ENCODE measurements at regions not wholly inside any gene's neighbourhood (a gene's known extent, or its start where the extent isn't known, plus 50 kb on each side); places are given as distances from the start of the nearest gene placed in this dataset.
"Not testable (repeated sequence)": the region's sequence is repeated elsewhere in the genome, so short reads cannot be mapped to it uniquely, and the experiment has no call there.

- not testable (repeated sequence) for DNase-seq
Observed at GRCh38 chr5:177664737-177665136, 64.8 kb downstream of the B4GALT7 start.

GRCh38 chr5:177665172-177665571, 65.2 kb downstream of the B4GALT7 start:
- not testable (repeated sequence) for DNase-seq

GRCh38 chr5:177665960-177666359, 66.0 kb downstream of the B4GALT7 start:
- not testable (repeated sequence) for DNase-seq

- DNase-seq = not testable (repeated sequence)
Observed at GRCh38 chr5:177671035-177671754, 71.3 kb downstream of the B4GALT7 start.

GRCh38 chr5:177671755-177672690, 72.1 kb downstream of the B4GALT7 start:
- DNase-seq = peak; percentile 85

All from stimulated activated CD4-positive, alpha-beta T cell treated with anti-CD3 and anti-CD28 coated beads, Interleukin-4, amount 100 ng/mL, for 1 hour (primary cell).